Keratinocyte (primary cell): ENCODE measurements at regions not wholly inside any gene's neighbourhood (a gene's known extent, or its start where the extent isn't known, plus 50 kb on each side); places are given as distances from the start of the nearest gene placed in this dataset.

Experiments used
- EZH2 ChIP-seq: IDR thresholded peaks from one replicate; pipeline ENCODE4 v1.6.1; 2012; ENCODE audit warnings: inconsistent platforms, mild to moderate bottlenecking, low read length, moderate library complexity
- TF ChIP-seq, protein P1 (sequence below), 3 experiments: IDR thresholded peaks in 1 of 3; conservative IDR thresholded peaks in 1 of 3; optimal IDR thresholded peaks in 1 of 3; 2 replicates in 2 of 3; 3 replicates in 1 of 3; pipeline versions ENCODE3 to v1.5.1; 2011; ENCODE audit warnings: low read length in 3 of 3, mild to moderate bottlenecking in 3 of 3, moderate library complexity in 2 of 3, control low read depth in 1 of 3, inconsistent platforms in 1 of 3; ENCODE audit not compliant: insufficient read depth in 2 of 3; ENCODE audit errors: extremely low read depth in 1 of 3

DNA sequence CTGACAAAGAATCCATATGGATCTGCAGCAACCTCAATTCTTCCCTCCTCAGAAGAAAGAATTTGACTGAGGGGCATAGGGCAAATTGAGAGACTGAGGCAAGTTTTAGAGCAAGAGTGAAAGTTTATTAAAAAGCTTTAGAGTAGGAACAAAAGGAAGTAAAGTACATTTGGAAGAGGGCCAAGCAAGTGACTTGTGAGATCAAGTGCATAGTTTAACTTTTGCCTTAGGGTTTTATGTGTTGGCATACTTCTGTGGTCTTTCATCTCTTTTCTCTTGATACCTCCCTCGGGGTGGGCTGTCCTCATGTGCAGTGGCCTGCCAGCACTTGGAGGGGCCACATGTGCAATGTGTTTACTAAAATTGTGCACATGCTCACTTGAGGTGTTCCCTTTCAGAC is 98.0 kb upstream of the MAGEB16 start:
- TF ChIP-seq, protein P1, sequence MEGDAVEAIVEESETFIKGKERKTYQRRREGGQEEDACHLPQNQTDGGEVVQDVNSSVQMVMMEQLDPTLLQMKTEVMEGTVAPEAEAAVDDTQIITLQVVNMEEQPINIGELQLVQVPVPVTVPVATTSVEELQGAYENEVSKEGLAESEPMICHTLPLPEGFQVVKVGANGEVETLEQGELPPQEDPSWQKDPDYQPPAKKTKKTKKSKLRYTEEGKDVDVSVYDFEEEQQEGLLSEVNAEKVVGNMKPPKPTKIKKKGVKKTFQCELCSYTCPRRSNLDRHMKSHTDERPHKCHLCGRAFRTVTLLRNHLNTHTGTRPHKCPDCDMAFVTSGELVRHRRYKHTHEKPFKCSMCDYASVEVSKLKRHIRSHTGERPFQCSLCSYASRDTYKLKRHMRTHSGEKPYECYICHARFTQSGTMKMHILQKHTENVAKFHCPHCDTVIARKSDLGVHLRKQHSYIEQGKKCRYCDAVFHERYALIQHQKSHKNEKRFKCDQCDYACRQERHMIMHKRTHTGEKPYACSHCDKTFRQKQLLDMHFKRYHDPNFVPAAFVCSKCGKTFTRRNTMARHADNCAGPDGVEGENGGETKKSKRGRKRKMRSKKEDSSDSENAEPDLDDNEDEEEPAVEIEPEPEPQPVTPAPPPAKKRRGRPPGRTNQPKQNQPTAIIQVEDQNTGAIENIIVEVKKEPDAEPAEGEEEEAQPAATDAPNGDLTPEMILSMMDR (optimal IDR thresholded peaks at IDR 0.05 in 1 of 3, IDR thresholded peaks at IDR 0.05 in 1 of 3, conservative IDR thresholded peaks at IDR 0.05 in 1 of 3; ENCODE audit: extremely low read depth in 1 of 3, insufficient read depth in 2 of 3, low read length in 3 of 3): no peak
- TF ChIP-seq EZH2: no peak
